GM12878 (cell line): ENCODE measurements at regions not wholly inside any gene's neighbourhood (a gene's known extent, or its start where the extent isn't known, plus 50 kb on each side); places are given as distances from the start of the nearest gene placed in this dataset.

Experiments
- ATAC-seq: fragments of 200-7000 bp; cut with Tn5 transposase; 3 replicates; pipeline ENCODE4 v1.9.1; 2020; ENCODE audit warnings: mild to moderate bottlenecking, moderate library complexity
- BruUV-seq: library from RNA; stranded (reverse); fragments of 400-500 nt; replicated peaks from 2 replicates; lab custom pipeline; 2021; lab: Mats Ljungman, UMichigan
- CTCF ChIA-PET: fragments of 300-600 bp; sonication (Branson Sonifier 250); formaldehyde crosslinking; extraction: SDS; loops from one replicate; lab custom pipeline; 2021; ENCODE audit warnings: inconsistent platforms; lab: Yijun Ruan, JAX
- POLR2A ChIA-PET: fragments of 350-600 bp; formaldehyde crosslinking; extraction: SDS; loops from one replicate; lab custom pipeline; 2021; ENCODE audit warnings: inconsistent platforms; lab: Charles Lee
- RAD21 ChIA-PET: fragments of 300-600 bp; sonication (Branson Sonifier 250); formaldehyde crosslinking; loops from one replicate; lab custom pipeline; 2023; ENCODE audit warnings: antibody characterized with exemption; ENCODE audit not compliant: unreplicated experiment; lab: Charles Lee
- SMC1A ChIA-PET: fragments of 300-600 bp; sonication (Branson Sonifier 250); formaldehyde crosslinking; loops from one replicate; lab custom pipeline; 2023; ENCODE audit not compliant: unreplicated experiment, uncharacterized antibody; lab: Charles Lee
- DNase-seq: peaks from one replicate; pipeline ENCODE4 v3.0.0-alpha.2; 2011; ENCODE audit warnings: low read depth, low spot score
- FAIRE-seq: peaks from 3 replicates; lab custom pipeline; 2011; peaks lifted over from hg19 to GRCh38; lab: Jason Lieb, UNC
- H2AFZ ChIP-seq: 2 replicates; pipeline ENCODE4 v1.6.0; 2011; ENCODE audit warnings: low read depth, low read length, control low read depth; ENCODE audit not compliant: control insufficient read depth
- H3K27ac ChIP-seq: 2 replicates; pipeline ENCODE4 v1.5.1; 2011; ENCODE audit warnings: control low read depth; ENCODE audit not compliant: control insufficient read depth, insufficient read depth
- H3K27me3 ChIP-seq, 2 experiments: replicated peaks in 1 of 2; 2 replicates each; pipeline versions ENCODE4 v1.6.0 to v1.6.1; 2011; ENCODE audit warnings: low read length in 1 of 2; ENCODE audit not compliant: control insufficient read depth in 2 of 2, insufficient read depth in 2 of 2
- H3K36me3 ChIP-seq, 2 experiments: 2 replicates each; pipeline ENCODE4 v1.5.1; 2011; ENCODE audit warnings: low read length in 1 of 2; ENCODE audit not compliant: control insufficient read depth in 2 of 2, insufficient read depth in 2 of 2
- H3K4me1 ChIP-seq: 2 replicates; pipeline ENCODE4 v1.6.1; 2011; ENCODE audit warnings: mild to moderate bottlenecking, low read length, moderate library complexity, mixed read lengths; ENCODE audit not compliant: control insufficient read depth, insufficient read depth
- H3K4me2 ChIP-seq: 2 replicates; pipeline ENCODE4 v1.6.0; 2011; ENCODE audit warnings: control low read depth; ENCODE audit not compliant: control insufficient read depth, insufficient read depth
- H3K4me3 ChIP-seq: fragments of 200-600 bp; sonication (generic); 2 replicates; pipeline ENCODE4 v1.5.1; 2016
- H3K79me2 ChIP-seq: 2 replicates; pipeline ENCODE4 v1.6.0; 2011; ENCODE audit warnings: low read length; ENCODE audit not compliant: control insufficient read depth, insufficient read depth
- H3K9ac ChIP-seq: 2 replicates; pipeline ENCODE4 v1.8.0; 2011; ENCODE audit warnings: low read length, control low read depth, mixed read lengths; ENCODE audit not compliant: control insufficient read depth, insufficient read depth
- H3K9me3 ChIP-seq: replicated peaks from 3 replicates; pipeline ENCODE4 v1.5.1; 2011; ENCODE audit warnings: mild to moderate bottlenecking, low read length; ENCODE audit not compliant: control insufficient read depth, insufficient read depth
- H4K20me1 ChIP-seq: 2 replicates; pipeline ENCODE4 v1.6.0; 2011; ENCODE audit not compliant: control insufficient read depth, insufficient read depth
- CREB1 ChIP-seq: IDR thresholded peaks from 2 replicates; pipeline ENCODE4 v1.6.1; 2012; ENCODE audit warnings: low read depth, mild to moderate bottlenecking, inconsistent platforms
- EGR1 ChIP-seq, 2 experiments: IDR thresholded peaks; 1 replicate in 1 of 2; 2 replicates in 1 of 2; pipeline ENCODE4 v1.6.1; 2011 to 2012; ENCODE audit warnings: low read depth in 2 of 2, low read length in 2 of 2, borderline replicate concordance in 1 of 2, mild to moderate bottlenecking in 1 of 2, moderate library complexity in 1 of 2
- HDGF ChIP-seq: fragments of 450-650 bp; IDR thresholded peaks from 2 replicates; pipeline ENCODE4 v1.6.1; 2016; ENCODE audit warnings: antibody characterized with exemption
- KLF5 ChIP-seq: fragments of 450-650 bp; IDR thresholded peaks from 2 replicates; pipeline ENCODE4 v1.6.1; 2014; ENCODE audit warnings: mild to moderate bottlenecking; ENCODE audit not compliant: partially characterized antibody
- SPI1 ChIP-seq: IDR thresholded peaks from 2 replicates; pipeline ENCODE4 v1.6.1; 2011; ENCODE audit warnings: low read depth, mild to moderate bottlenecking, low read length, moderate library complexity, borderline replicate concordance; ENCODE audit not compliant: insufficient read depth
- SRF ChIP-seq, 2 experiments: IDR thresholded peaks; 2 replicates each; pipeline ENCODE4 v1.6.1; 2011; ENCODE audit warnings: low read depth in 2 of 2, low read length in 2 of 2, mild to moderate bottlenecking in 1 of 2, moderate library complexity in 1 of 2
- WGBS: methylation state at CpG from one replicate; pipeline ENCODE4 v1.1.6; 2016; ENCODE audit warnings: low lambda C conversion rate; ENCODE audit not compliant: insufficient replicate concordance, insufficient coverage; ENCODE audit errors: missing lambda C conversion rate; 5-methylcytosine and 5-hydroxymethylcytosine counted together
- in situ Hi-C: fragments of 300-500 bp; cut with MboI; formaldehyde crosslinking; loops from 9 replicates; pipeline ENCODE4 v1.14.3; 2018; ENCODE audit warnings: mixed read lengths
- intact Hi-C: fragments of 100-400 bp; cut with micrococcal nuclease; formaldehyde crosslinking; loops from one replicate; pipeline ENCODE4 v1.14.2; 2022; ENCODE audit not compliant: unreplicated experiment
- TF ChIP-seq, protein P1 (sequence below): fragments of 450-650 bp; IDR thresholded peaks from 2 replicates; pipeline ENCODE4 v1.6.1; 2017; ENCODE audit warnings: mild to moderate bottlenecking, moderate library complexity
- TF ChIP-seq, protein P2 (sequence below), 3 experiments: IDR thresholded peaks in 2 of 3; conservative IDR thresholded peaks in 1 of 3; 2 replicates each; pipeline ENCODE4 v1.5.1; 2011; ENCODE audit warnings: low read depth in 3 of 3, low read length in 3 of 3, mild to moderate bottlenecking in 3 of 3, control low read depth in 2 of 3, moderate library complexity in 2 of 3, inconsistent platforms in 1 of 3, mixed read lengths in 1 of 3; ENCODE audit not compliant: control insufficient read depth in 2 of 3, insufficient read depth in 1 of 3; ENCODE audit errors: extremely low read depth in 1 of 3

DNA sequence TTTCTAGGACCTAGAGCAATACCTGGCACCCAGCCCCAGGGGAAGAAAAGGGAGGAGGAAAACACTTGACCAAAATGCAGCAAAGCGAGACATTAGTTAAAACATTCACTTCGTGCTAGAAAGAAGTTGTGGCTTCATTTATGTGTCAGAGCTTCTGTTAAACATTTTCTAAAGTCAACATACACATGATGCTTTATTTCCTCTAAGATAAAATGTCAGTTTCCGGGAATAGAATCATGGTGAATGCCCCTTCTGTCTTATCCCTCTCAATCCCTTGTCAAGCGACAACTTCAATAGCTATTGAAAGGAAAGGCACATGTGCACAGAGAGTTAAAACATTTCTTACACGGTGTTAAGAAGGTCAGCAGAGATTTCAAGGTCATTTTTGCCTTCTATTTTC lies 404.6 kb upstream of the CWC22 start:
- Histone ChIP-seq H3K9ac (no peak overlapping the region), H2AFZ (no peak overlapping the region)
- POLR2A ChIA-PET = interaction anchor here (0.5 kb wide), 1 partner anchor 9 kb away, joined by 3 read pairs; no protein-coding TSS in a partner anchor

More for the DNA sequence above, 404.6 kb upstream of the CWC22 start:
- Histone ChIP-seq H3K4me2 (no peak overlapping the region), H4K20me1 (no peaks in the 10 kb centered on the region), H3K27me3 (no peaks in the 10 kb centered on the region), H3K36me3 (no peaks in the 10 kb centered on the region), H3K4me3 (no peak overlapping the region), H3K4me1 (no peaks in the 10 kb centered on the region), H3K79me2 (no peaks in the 10 kb centered on the region), H3K27ac (no peak overlapping the region), H3K9me3 (no peaks in the 10 kb centered on the region)
- 22% methylated on average over 5 of the region's 5 CpGs for WGBS
- TF ChIP-seq, protein P1, sequence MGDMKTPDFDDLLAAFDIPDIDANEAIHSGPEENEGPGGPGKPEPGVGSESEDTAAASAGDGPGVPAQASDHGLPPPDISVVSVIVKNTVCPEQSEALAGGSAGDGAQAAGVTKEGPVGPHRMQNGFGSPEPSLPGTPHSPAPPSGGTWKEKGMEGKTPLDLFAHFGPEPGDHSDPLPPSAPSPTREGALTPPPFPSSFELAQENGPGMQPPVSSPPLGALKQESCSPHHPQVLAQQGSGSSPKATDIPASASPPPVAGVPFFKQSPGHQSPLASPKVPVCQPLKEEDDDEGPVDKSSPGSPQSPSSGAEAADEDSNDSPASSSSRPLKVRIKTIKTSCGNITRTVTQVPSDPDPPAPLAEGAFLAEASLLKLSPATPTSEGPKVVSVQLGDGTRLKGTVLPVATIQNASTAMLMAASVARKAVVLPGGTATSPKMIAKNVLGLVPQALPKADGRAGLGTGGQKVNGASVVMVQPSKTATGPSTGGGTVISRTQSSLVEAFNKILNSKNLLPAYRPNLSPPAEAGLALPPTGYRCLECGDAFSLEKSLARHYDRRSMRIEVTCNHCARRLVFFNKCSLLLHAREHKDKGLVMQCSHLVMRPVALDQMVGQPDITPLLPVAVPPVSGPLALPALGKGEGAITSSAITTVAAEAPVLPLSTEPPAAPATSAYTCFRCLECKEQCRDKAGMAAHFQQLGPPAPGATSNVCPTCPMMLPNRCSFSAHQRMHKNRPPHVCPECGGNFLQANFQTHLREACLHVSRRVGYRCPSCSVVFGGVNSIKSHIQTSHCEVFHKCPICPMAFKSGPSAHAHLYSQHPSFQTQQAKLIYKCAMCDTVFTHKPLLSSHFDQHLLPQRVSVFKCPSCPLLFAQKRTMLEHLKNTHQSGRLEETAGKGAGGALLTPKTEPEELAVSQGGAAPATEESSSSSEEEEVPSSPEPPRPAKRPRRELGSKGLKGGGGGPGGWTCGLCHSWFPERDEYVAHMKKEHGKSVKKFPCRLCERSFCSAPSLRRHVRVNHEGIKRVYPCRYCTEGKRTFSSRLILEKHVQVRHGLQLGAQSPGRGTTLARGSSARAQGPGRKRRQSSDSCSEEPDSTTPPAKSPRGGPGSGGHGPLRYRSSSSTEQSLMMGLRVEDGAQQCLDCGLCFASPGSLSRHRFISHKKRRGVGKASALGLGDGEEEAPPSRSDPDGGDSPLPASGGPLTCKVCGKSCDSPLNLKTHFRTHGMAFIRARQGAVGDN = no peak
- TF ChIP-seq, protein P2, sequence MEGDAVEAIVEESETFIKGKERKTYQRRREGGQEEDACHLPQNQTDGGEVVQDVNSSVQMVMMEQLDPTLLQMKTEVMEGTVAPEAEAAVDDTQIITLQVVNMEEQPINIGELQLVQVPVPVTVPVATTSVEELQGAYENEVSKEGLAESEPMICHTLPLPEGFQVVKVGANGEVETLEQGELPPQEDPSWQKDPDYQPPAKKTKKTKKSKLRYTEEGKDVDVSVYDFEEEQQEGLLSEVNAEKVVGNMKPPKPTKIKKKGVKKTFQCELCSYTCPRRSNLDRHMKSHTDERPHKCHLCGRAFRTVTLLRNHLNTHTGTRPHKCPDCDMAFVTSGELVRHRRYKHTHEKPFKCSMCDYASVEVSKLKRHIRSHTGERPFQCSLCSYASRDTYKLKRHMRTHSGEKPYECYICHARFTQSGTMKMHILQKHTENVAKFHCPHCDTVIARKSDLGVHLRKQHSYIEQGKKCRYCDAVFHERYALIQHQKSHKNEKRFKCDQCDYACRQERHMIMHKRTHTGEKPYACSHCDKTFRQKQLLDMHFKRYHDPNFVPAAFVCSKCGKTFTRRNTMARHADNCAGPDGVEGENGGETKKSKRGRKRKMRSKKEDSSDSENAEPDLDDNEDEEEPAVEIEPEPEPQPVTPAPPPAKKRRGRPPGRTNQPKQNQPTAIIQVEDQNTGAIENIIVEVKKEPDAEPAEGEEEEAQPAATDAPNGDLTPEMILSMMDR (IDR thresholded peaks at IDR 0.05 in 2 of 3, conservative IDR thresholded peaks at IDR 0.05 in 1 of 3; ENCODE audit: control insufficient read depth in 2 of 3, extremely low read depth in 1 of 3, insufficient read depth in 1 of 3, low read depth in 3 of 3, low read length in 3 of 3) = no peak
- TF ChIP-seq CREB1 (no peak), SPI1 (no peak), HDGF (no peak), KLF5 (no peak), EGR1 (IDR thresholded peaks at IDR 0.05; ENCODE audit: borderline replicate concordance in 1 of 2, low read depth in 2 of 2, low read length in 2 of 2) (no peak), SRF (IDR thresholded peaks at IDR 0.05; ENCODE audit: low read depth in 2 of 2, low read length in 2 of 2) (no peak)
- CTCF ChIA-PET = interaction anchor here (0.8 to 1.3 kb wide), 3 partner anchors 10 to 182 kb away, joined by 3 read pairs; no protein-coding TSS in a partner anchor
- DNase-seq = no peak
- no peak for FAIRE-seq
- intact Hi-C loops (no loop called here), in situ Hi-C loops (no loop called here)
- SMC1A ChIA-PET = interaction anchor here (1.0 to 3.4 kb wide), 7 partner anchors 8 to 77 kb away, joined by 3 to 14 read pairs (median 5); no protein-coding TSS in a partner anchor
- no TSS peak for BruUV-seq
- ATAC-seq = peak; percentile 82
- RAD21 ChIA-PET = interaction anchor here (1.1 to 1.4 kb wide), 2 partner anchors 22 to 27 kb away, joined by 3 to 4 read pairs; no protein-coding TSS in a partner anchor
